ENCODE measurements at regions not wholly inside any gene's neighbourhood (a gene's known extent, or its start where the extent isn't known, plus 50 kb on each side); places are given as distances from the start of the nearest gene placed in this dataset.

DNA sequence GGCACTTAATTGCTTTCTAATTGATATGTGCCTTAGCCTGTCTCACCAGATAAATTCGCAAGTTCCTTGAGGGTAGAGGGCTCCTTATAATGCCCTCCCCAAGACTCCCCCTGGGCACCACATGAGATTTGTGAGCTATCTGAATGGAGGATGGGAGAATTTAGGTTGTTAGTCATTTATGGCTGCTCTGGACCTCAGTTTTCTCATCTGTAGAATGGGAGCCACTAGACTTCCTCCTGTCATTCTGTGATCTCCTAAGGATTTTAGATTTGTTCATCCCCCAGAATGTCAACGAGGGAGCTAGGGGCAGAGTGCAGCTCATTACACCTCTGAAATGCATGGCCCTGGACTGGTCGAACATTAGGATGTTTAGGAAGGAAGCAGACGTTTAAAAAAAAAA lies 294.6 kb downstream of the MIAT start:
- TF ChIP-seq, protein P1, sequence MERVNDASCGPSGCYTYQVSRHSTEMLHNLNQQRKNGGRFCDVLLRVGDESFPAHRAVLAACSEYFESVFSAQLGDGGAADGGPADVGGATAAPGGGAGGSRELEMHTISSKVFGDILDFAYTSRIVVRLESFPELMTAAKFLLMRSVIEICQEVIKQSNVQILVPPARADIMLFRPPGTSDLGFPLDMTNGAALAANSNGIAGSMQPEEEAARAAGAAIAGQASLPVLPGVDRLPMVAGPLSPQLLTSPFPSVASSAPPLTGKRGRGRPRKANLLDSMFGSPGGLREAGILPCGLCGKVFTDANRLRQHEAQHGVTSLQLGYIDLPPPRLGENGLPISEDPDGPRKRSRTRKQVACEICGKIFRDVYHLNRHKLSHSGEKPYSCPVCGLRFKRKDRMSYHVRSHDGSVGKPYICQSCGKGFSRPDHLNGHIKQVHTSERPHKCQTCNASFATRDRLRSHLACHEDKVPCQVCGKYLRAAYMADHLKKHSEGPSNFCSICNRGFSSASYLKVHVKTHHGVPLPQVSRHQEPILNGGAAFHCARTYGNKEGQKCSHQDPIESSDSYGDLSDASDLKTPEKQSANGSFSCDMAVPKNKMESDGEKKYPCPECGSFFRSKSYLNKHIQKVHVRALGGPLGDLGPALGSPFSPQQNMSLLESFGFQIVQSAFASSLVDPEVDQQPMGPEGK (CRISPR knock-in tag; IDR thresholded peaks at IDR 0.05; ENCODE audit: borderline replicate concordance) = no peak
- TF ChIP-seq ESRRG (CRISPR knock-in tag; IDR thresholded peaks at IDR 0.05) (no peak), ZC3H10 (CRISPR knock-in tag; IDR thresholded peaks at IDR 0.05) (no peak), TCF4 (CRISPR knock-in tag; IDR thresholded peaks at IDR 0.05; ENCODE audit: borderline replicate concordance) (no peak), ISL1 (CRISPR knock-in tag; IDR thresholded peaks at IDR 0.05) (no peak), PPARA (CRISPR knock-in tag; IDR thresholded peaks at IDR 0.05; ENCODE audit: borderline replicate concordance) (no peak), ARNTL (CRISPR knock-in tag; IDR thresholded peaks at IDR 0.05; ENCODE audit: borderline replicate concordance, low read depth) (no peak), ZFP30 (CRISPR knock-in tag; IDR thresholded peaks at IDR 0.05) (no peak), ZNF70 (CRISPR knock-in tag; IDR thresholded peaks at IDR 0.05) (no peak), OSR1 (CRISPR knock-in tag; IDR thresholded peaks at IDR 0.05) (no peak), ZFP3 (CRISPR knock-in tag; IDR thresholded peaks at IDR 0.05) (no peak), CSDC2 (CRISPR knock-in tag; IDR thresholded peaks at IDR 0.05) (no peak)
- TF ChIP-seq, protein P2, sequence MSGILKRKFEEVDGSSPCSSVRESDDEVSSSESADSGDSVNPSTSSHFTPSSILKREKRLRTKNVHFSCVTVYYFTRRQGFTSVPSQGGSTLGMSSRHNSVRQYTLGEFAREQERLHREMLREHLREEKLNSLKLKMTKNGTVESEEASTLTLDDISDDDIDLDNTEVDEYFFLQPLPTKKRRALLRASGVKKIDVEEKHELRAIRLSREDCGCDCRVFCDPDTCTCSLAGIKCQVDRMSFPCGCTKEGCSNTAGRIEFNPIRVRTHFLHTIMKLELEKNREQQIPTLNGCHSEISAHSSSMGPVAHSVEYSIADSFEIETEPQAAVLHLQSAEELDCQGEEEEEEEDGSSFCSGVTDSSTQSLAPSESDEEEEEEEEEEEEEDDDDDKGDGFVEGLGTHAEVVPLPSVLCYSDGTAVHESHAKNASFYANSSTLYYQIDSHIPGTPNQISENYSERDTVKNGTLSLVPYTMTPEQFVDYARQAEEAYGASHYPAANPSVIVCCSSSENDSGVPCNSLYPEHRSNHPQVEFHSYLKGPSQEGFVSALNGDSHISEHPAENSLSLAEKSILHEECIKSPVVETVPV (CRISPR knock-in tag; IDR thresholded peaks at IDR 0.05) = no peak
- TF ChIP-seq, protein P3, sequence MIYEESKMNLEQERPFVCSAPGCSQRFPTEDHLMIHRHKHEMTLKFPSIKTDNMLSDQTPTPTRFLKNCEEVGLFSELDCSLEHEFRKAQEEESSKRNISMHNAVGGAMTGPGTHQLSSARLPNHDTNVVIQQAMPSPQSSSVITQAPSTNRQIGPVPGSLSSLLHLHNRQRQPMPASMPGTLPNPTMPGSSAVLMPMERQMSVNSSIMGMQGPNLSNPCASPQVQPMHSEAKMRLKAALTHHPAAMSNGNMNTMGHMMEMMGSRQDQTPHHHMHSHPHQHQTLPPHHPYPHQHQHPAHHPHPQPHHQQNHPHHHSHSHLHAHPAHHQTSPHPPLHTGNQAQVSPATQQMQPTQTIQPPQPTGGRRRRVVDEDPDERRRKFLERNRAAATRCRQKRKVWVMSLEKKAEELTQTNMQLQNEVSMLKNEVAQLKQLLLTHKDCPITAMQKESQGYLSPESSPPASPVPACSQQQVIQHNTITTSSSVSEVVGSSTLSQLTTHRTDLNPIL (CRISPR knock-in tag; IDR thresholded peaks at IDR 0.05; ENCODE audit: low read depth) = no peak
